Pancreas (tissue), 10 donors: ENCODE measurements at regions not wholly inside any gene's neighbourhood (a gene's known extent, or its start where the extent isn't known, plus 50 kb on each side); places are given as distances from the start of the nearest gene placed in this dataset.
A peak's percentile ranks its signal among the peaks of the same experiment; 100 is the strongest.
"Not testable (repeated sequence)": the region's sequence is repeated elsewhere in the genome, so short reads cannot be mapped to it uniquely, and the experiment has no call there.

Experiments used
- ATAC-seq, 4 donors: fragments of 200-7000 bp; cut with Tn5 transposase; one replicate each; pipeline versions ENCODE4 v1.8.0 to v1.9.1; 2020; ENCODE audit warnings: mild to moderate bottlenecking in 4 of 4, moderate library complexity in 4 of 4
- DNase-seq, 6 donors: peaks; one replicate each; pipeline ENCODE4 v3.0.0-alpha.2; 2020
- FAIRE-seq: peaks from 2 replicates; lab custom pipeline; 2012; peaks lifted over from hg19 to GRCh38; lab: Jason Lieb, UNC
- H3K27ac ChIP-seq, 4 donors: fragments of 200-600 bp; sonication (generic); 1 replicate in 3 of 4; 2 replicates in 1 of 4; pipeline versions ENCODE4 v1.5.0 to v1.8.0; 2020
- H3K27me3 ChIP-seq, 4 donors: fragments of 200-600 bp; one replicate each; pipeline ENCODE4 v1.8.0; 2021
- H3K36me3 ChIP-seq, 3 donors: fragments of 200-600 bp; sonication (generic) in 1 of 3; one replicate each; pipeline versions ENCODE4 v1.5.0 to v1.8.0; 2020 to 2021
- H3K4me1 ChIP-seq, 3 donors: fragments of 200-600 bp; one replicate each; pipeline ENCODE4 v1.8.0; 2021
- H3K4me3 ChIP-seq, 4 donors: fragments of 200-600 bp; sonication (generic) in 2 of 4; one replicate each; pipeline versions ENCODE4 v1.5.0 to v1.8.0; 2020 to 2021
- H3K9me3 ChIP-seq, 4 donors: fragments of 200-600 bp; one replicate each; pipeline ENCODE4 v1.8.0; 2021
- WGBS, 2 donors: extraction: QIAGEN DNeasy Blood & Tissue Kit; methylation state at CpG; one replicate each; pipeline ENCODE4 v1.1.7; 2013; 5-methylcytosine and 5-hydroxymethylcytosine counted together
- intact Hi-C, 3 donors: fragments of 100-400 bp; cut with DNase I; formaldehyde crosslinking; loops; one replicate each; pipeline versions ENCODE4 v1.11.1 to v1.14.2; 2022
- TF ChIP-seq, protein P1 (sequence below), 4 donors: fragments of 200-600 bp; sonication (generic) in 3 of 4; IDR thresholded peaks; one replicate each; pipeline versions ENCODE4 v1.5.0 to v1.8.0; 2021; ENCODE audit warnings: antibody characterized with exemption in 4 of 4
- donor health status: healthy with polysubstance abuse.
- donor health status: DM: no; HTN: no; CAD: no; lungs with moderate emphysema.
- donor health status: DM: no; HTN: no; CAD: no.
- donor health status: control.
- donor health status: control.
- donor health status: Bipolar disorder and iron deficiency.
- donor health status: DM: yes; HTN: yes; CAD: no.
- donor health status: DM: no; HTN: no; CAD: no.
- donor health status: DM: no; HTN: no; CAD: no.
- donor health status: DM: yes; HTN: yes; CAD: no.

DNA sequence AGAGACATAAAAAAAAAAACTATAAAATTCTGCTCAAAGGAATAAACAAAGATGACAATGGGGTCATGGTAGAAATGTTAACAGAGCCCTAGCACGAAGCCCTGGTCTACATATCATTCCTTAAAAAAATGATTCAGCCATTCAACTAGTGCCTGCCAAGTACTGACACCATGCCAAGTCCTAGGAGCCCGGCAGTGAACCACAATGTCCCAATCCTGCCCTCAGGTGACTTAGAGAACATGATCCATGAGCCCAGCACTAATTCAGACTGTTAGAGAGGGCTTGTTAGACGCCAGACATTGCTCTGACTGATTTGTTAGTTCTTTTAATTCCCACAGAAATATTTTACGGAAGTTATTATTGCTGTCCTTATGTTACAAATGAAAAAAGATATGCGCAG is 67.3 kb upstream of the VWC2 start:
- intact Hi-C loops = no loop called here
- H3K4me3 ChIP-seq = no peak overlapping the region
- ATAC-seq = no peak
- no peaks in the 10 kb centered on the region for H3K36me3 ChIP-seq
- no peaks in the 10 kb centered on the region for H3K4me1 ChIP-seq
- no peaks in the 10 kb centered on the region for H3K27me3 ChIP-seq
- FAIRE-seq = no peak
- 68% methylated on average over 5 of the region's 5 CpGs for WGBS, 2 donors
- no peak for DNase-seq
- no peaks in the 10 kb centered on the region for H3K9me3 ChIP-seq
- TF ChIP-seq, protein P1, sequence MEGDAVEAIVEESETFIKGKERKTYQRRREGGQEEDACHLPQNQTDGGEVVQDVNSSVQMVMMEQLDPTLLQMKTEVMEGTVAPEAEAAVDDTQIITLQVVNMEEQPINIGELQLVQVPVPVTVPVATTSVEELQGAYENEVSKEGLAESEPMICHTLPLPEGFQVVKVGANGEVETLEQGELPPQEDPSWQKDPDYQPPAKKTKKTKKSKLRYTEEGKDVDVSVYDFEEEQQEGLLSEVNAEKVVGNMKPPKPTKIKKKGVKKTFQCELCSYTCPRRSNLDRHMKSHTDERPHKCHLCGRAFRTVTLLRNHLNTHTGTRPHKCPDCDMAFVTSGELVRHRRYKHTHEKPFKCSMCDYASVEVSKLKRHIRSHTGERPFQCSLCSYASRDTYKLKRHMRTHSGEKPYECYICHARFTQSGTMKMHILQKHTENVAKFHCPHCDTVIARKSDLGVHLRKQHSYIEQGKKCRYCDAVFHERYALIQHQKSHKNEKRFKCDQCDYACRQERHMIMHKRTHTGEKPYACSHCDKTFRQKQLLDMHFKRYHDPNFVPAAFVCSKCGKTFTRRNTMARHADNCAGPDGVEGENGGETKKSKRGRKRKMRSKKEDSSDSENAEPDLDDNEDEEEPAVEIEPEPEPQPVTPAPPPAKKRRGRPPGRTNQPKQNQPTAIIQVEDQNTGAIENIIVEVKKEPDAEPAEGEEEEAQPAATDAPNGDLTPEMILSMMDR (IDR thresholded peaks at IDR 0.05) = no peak
- H3K27ac ChIP-seq = no peak overlapping the region

GRCh38 chr7:49707891-49708290 is 65.5 kb upstream of the VWC2 start:
- 91 to 92% methylated on average over 3 of the region's 3 CpGs for WGBS, 2 donors
- Histone ChIP-seq H3K27ac (no peak overlapping the region), H3K36me3 (no peaks in the 10 kb centered on the region), H3K9me3 (no peaks in the 10 kb centered on the region), H3K27me3 (no peaks in the 10 kb centered on the region), H3K4me1 (peaks cover 0 to under 1% (median 0%) of the 10 kb centered on the region in 3 donors), H3K4me3 (no peak overlapping the region)
- TF ChIP-seq, protein P1 (IDR thresholded peaks at IDR 0.05) = no peak
- ATAC-seq (no peak), FAIRE-seq (no peak), DNase-seq (no peak)
- intact Hi-C loops = no loop called here

- H3K4me3 ChIP-seq = no peak overlapping the region
- TF ChIP-seq, protein P1 (IDR thresholded peaks at IDR 0.05) = no peak
- intact Hi-C loops = no loop called here
- ATAC-seq (no peak), FAIRE-seq (no peak), DNase-seq (no peak)
- no peaks in the 10 kb centered on the region for H3K9me3 ChIP-seq
- 88 to 91% methylated on average over 5 of the region's 5 CpGs for WGBS, 2 donors
- peaks cover 0 to 8% (median 0%) of the 10 kb centered on the region in 3 donors for H3K4me1 ChIP-seq
- no peaks in the 10 kb centered on the region for H3K36me3 ChIP-seq
- H3K27ac ChIP-seq = no peak overlapping the region
- H3K27me3 ChIP-seq = no peaks in the 10 kb centered on the region
Measured at GRCh38 chr7:49708590-49708989, 64.8 kb upstream of the VWC2 start.

- H3K36me3 ChIP-seq, ATAC-seq, H3K27me3 ChIP-seq, FAIRE-seq, intact Hi-C loops, H3K9me3 ChIP-seq, H3K4me3 ChIP-seq, H3K27ac ChIP-seq: not testable (repeated sequence)
- DNase-seq = peak in 1 of 6 donors; percentile 52
- 96 to 97% methylated on average over 26 to 28 of the region's 28 CpGs for WGBS, 2 donors
- H3K4me1 ChIP-seq = peaks cover 0 to 13% (median 0%) of the 10 kb centered on the region in 3 donors
Measured at GRCh38 chr7:49711072-49711723, 62.2 kb upstream of the VWC2 start.

DNA sequence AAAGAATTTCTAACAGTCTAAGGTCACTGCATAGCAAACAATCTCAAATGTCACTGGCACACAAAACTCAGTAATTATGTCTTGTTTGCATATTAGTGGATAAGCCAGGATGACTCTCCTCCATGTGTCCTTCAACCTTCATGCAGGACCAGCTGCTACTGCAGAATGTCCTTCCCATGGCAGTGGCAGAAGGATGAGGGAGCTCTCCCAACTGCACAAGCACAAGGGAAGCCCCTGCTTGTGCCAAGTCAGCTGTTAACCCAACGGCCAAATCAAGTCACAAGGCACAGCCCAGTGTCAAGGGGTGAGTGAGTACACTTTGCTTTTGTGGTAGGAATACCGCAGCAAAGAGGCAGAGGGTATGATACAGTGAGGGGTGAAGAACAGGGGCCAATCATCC is 59.3 kb upstream of the VWC2 start:
- Histone ChIP-seq H3K27ac (no peak overlapping the region), H3K36me3 (no peaks in the 10 kb centered on the region), H3K9me3 (no peaks in the 10 kb centered on the region), H3K4me1 (peaks cover 0 to 13% (median 0%) of the 10 kb centered on the region in 3 donors), H3K4me3 (no peak overlapping the region), H3K27me3 (no peaks in the 10 kb centered on the region)
- FAIRE-seq (no peak), ATAC-seq (peak; percentile 94 to 99 (median 97)), DNase-seq (peak in 5 of 6 donors; percentile 44 to 88 (median 72))
- intact Hi-C loops = no loop called here
- 10 to 15% methylated on average over 2 of the region's 2 CpGs for WGBS, 2 donors
- TF ChIP-seq, protein P1 (IDR thresholded peaks at IDR 0.05) = no peak
